ENCODE measurements at regions not wholly inside any gene's neighbourhood (a gene's known extent, or its start where the extent isn't known, plus 50 kb on each side); places are given as distances from the start of the nearest gene placed in this dataset.

GRCh38 chr2:238580486-238580885 is 153.8 kb downstream of the ASB1 start:
- TF ChIP-seq YY1 (IDR thresholded peaks at IDR 0.05; ENCODE audit: insufficient read depth, insufficient read length): no peak
- no peak for TF ChIP-seq ZNF274 (IDR thresholded peaks at IDR 0.05; ENCODE audit: low read depth, low read length)
- no peak for TF ChIP-seq SUZ12 (IDR thresholded peaks at IDR 0.05; ENCODE audit: extremely low read depth, insufficient read depth, insufficient read length)

Data from NT2/D1 (cell line).